Left colon (tissue), 2 donors: ENCODE measurements at regions not wholly inside any gene's neighbourhood (a gene's known extent, or its start where the extent isn't known, plus 50 kb on each side); places are given as distances from the start of the nearest gene placed in this dataset.
"Not testable (repeated sequence)": the region's sequence is repeated elsewhere in the genome, so short reads cannot be mapped to it uniquely, and the experiment has no call there.

Source experiments
- ATAC-seq: fragments of 200-7000 bp; cut with Tn5 transposase; one replicate; pipeline ENCODE4 v1.9.1; 2020; ENCODE audit warnings: mild to moderate bottlenecking, moderate library complexity
- DNase-seq, 2 donors: peaks; one replicate each; pipeline ENCODE4 v3.0.0-alpha.2; 2020
- intact Hi-C, 2 donors: fragments of 100-400 bp; cut with DNase I in 1 of 2; cut with micrococcal nuclease in 1 of 2; formaldehyde crosslinking; loops; one replicate each; pipeline versions ENCODE4 v1.11.2 to v1.14.0; 2022; cut with DNase I, micrococcal nuclease
- donor health status: DM: no; HTN: no; CAD: no.
- donor health status: DM: yes; HTN: yes; CAD: no.

DNA sequence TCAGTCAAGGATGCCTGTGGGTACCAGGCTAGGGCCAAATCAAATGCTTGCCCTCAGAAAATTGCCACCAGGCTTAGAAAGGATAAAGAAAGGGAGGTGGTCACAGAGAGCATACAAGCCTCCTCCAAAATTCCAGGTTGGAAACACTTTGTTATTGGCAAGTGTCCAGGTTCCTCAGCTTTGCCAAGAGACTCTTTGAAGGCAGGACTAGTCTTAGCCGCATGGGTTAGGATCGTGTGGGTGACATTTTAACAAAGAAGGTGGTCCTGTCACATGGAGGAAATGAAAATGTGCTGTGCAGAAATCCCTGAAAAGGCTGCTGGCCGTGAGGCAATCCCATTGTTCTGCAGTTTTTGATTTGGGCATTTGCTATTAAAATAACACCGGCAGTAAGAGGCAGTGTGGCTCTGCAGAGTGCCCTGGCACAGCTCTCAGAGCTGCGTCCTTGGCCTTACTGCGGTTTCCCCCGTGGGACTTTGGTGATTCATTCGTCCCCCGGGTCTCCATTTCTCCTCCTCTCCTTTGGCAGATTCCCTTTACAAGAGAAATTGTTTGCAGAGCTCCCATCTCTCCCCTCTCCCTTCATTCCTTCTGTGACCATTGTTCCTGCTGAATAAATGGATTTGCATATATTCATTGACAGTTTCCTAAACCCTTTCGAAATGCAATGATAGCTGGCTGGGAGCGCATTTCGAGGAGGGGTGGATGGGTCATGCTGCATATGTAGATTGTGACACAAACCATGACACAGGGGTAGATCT lies 187.3 kb downstream of the VAPA start:
- no peak for DNase-seq
- intact Hi-C loops = no loop called here
- ATAC-seq = no peak

DNA sequence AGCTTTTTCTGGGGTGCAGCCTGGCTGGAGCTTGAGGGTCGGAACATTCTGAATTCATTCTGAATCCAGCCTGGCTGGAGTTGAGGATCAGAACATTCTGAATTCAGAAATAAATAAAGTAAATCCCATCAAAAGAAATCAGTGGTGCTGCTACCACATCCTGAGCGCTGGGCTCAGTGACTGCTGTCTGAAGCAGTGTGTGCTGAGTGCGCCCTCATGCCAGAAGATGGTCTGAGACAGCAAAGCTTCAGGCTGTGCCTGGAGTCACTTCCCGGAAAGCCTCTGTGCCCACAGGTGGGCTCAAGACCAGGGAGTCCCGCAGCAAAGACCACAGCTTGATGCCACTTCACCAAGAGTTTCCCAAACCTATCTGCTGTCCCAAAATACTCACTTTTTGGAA lies 187.9 kb downstream of the VAPA start:
- intact Hi-C loops = no loop called here
- ATAC-seq = no peak

DNA sequence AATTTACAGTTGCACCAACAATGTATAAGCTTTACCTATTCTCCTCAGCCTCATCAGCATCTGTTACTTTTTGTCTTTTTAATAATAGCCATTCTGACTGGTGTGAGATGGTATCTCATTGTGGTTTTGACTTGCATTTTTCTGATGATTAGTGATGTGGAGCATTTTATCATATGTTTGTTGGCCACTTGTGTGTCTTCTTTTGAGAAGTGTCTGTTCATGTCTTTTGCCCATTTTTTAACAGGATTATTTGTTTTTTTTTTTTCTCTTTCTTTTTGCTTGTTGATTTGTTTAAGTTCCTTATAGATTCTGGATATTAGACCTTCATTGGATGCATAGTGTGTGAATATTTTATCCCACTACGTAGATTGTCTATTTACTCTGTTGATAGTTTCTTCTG lies 191.3 kb downstream of the VAPA start:
- ATAC-seq, intact Hi-C loops, DNase-seq: not testable (repeated sequence)

More for the DNA sequence above, 187.9 kb downstream of the VAPA start:
- no peak for DNase-seq

DNA sequence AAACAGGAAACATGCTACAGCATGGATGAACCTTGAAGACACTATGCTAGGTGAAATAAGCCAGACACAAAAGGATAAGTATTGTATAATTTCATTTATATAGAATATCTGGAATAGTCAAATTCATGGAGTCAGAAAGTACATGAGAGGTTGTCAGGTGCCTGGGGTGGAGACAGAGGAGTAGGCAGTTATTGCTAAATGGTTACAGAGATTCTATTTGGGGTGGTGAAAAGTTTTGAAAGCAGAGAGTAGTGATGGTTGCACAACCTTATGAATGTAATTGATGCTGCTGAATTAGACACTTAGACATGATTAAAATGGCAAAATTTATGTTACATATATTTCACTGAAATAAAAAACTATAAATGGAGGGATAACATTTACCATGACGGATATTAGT lies 197.4 kb downstream of the VAPA start:
- DNase-seq (no peak), ATAC-seq (no peak)
- intact Hi-C loops = no loop called here

DNA sequence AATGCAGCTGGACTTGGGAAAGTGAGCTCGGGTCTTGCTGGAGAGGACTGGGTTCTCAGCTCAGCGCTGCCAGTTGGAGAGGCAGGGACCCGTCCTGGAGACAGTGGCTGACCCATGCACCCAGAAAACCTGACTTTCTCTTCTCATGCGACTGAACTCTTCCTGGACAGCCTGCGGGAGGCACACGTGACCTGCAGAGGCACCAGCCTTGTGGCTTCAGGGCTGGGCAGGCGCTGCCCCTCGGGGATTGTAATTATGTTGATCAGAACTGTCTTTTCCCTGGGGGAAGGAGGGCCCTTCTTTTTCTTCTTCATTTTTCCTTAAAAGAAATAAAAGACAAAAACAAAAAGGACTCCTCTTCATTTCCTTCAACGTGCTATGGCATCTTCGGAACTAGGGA lies 198.1 kb downstream of the VAPA start:
- ATAC-seq = no peak
- no peak for DNase-seq
- intact Hi-C loops = no loop called here

DNA sequence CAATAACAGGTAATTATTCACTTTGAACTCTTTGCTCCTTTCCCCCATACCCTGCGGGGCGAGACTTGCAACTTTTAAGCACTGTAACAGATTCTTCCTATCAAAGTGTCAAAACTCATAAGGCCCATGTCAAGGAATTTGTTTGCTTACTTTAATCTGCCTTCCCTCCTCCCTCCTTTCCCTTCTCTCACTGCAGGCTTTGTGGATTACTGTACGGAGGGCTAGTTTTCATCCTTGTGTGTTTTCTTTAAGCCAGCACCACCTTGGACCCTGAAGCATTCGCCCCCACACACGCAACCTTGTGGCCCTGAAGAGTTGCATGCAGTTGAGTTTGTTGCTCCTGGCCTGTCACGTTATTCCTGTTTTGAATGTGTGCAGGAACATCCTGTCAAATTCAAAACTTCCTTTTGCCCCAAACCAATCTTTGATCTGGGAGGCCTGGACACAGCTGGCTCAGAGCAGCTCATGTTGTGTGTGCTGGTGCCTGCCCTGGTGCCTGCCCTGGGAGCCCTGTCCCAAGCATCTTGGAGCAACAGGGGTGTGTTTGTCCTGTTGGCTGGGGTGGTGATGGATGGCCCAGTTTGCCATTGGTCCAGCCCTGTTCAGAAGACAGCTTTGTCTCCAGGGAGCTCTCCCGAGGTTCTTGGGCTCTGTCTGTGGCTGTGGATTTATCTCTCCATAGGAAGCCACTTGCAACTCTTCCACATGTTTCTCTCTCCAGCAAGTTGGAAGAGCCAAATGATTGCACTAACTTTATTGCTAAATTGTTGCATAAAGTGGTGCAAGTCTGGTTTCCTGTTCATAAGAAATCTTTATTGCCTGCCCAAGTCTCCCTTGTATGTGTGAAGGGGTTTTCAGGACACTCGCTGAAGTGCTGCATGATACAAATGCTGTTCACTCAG lies 199.6 kb downstream of the VAPA start:
- ATAC-seq = no peak
- intact Hi-C loops = no loop called here
- no peak for DNase-seq

DNA sequence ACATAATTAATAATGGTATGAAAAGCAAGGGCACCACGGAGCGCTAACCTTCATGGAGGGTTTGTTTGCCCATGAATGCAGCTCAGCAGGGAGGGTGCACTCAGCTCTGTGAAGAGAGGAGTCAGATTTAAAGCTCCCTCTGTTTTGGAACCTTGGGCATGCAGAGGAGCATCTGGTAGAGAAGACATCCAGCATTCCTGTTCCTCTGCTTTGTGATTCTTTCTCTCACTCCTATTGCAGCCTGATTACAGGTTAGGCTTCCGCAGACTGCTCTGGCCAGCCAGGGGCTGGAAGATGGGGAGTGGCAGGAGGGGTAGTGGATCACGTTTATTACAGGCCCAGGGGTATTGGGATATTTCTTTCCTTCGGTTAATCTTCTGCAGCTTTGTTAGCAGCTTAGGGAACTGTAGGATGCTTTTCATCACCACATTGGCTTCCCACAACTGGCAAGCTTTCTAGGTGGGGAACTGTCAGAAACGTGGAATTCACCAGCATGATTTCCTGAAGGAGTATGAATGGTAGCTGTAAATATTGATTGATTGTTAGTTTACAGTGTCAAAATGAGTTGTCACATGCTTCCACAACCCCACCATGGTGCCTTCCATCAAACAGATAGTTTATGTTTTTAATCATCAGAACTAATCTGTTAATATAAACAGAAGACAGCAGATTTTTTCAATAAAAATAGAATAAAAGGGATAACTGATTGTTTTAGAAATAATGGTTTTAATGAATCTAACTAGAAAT lies 201.1 kb downstream of the VAPA start:
- intact Hi-C loops = no loop called here
- DNase-seq (no peak), ATAC-seq (no peak)

DNA sequence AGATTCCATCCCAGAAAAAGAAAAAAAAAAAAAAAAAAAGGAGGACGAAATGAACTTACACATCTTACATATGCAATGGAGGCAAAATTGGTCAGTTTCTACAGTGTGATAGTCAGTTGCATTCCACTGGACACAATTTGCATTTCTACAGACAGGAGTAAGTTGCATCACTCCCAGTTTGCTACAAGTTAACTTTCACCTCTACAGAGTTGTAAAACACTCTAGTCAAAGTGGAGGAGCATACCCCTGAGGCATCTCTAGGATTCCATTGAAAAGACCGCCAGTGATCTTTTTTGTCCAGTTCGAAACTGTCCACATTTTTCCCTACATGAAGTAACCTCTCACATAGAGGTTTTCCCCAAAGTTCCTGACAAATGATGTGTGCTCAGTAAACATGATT lies 202.8 kb downstream of the VAPA start:
- intact Hi-C loops = no loop called here

DNA sequence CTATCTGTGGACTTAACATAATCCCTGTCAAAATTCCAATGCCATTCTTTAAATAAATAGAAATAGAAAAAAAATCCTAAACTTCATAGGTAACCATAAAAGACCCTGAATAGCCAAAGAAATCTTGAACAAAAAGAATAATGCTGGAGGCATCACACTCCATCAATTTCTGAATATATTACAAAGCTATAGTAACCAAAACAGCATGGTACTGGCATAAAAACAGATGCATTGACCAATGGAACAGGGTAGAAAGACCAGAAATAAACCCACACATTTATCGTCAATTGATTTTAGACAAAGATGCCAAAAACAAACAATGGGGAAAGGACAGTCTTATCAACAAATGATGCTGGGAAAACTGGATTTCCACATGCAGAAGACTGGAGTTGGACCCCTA lies 205.7 kb downstream of the VAPA start:
- DNase-seq = no peak
- ATAC-seq = no peak
- intact Hi-C loops = no loop called here

More for the DNA sequence above, 202.8 kb downstream of the VAPA start:
- no peak for DNase-seq
- ATAC-seq = no peak

DNA sequence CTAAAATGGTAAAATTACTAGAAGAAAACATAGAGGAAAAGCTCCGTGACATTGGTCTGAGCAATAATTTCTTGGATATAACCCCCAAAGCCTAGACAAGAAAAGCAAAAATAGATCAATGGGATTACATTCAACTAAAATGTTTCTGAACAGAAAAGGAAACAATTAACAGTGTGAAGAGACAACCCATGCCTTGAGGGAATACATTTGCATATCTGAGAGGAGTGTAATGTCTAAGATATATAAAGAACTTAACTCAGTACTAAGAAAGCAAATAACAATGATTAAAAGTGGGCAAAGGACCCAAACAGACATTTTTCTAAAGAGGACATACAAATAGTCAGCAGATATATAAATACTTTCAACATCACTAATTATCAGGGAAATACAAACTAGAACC lies 206.2 kb downstream of the VAPA start:
- ATAC-seq (no peak), DNase-seq (no peak)
- intact Hi-C loops = no loop called here

DNA sequence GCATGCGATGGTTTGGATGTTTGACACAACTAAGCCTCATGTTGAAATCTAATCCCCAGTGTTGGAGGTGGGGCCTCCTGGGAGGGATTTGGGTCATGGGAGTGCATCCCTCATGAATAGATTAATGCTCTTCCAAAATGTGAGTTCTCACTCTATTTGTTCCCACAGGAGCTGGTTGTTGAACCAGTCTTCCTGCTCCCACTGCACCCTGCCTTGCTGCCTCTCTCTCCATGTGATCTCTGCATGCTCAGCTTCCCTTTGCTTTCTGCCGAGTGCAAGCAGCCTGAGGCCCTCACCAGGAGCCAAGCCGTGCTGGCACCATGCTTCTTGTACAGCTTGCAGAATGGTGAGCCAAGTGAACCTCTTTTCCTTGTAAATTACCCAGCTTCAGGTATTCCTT lies 206.8 kb downstream of the VAPA start:
- intact Hi-C loops = no loop called here
- DNase-seq (no peak), ATAC-seq (no peak)

DNA sequence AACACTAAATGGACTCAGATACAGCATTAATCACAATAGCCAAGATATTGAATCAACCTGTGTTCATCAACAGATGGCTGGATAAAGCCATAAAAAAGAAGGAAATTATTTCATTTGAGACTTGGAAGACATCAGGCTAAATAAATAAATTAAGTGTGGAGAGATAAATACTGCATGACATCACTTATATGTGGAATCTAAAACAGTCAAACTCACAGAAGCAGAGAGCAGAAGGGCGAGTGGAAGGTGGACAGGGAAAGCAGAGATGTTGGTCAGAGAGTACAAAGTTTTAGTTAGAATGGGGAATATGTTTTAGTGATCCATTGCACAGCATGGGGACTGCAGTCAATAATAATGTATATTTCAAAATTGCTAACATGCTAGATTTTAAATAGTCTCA lies 207.2 kb downstream of the VAPA start:
- ATAC-seq (no peak), DNase-seq (no peak)
- intact Hi-C loops = no loop called here

DNA sequence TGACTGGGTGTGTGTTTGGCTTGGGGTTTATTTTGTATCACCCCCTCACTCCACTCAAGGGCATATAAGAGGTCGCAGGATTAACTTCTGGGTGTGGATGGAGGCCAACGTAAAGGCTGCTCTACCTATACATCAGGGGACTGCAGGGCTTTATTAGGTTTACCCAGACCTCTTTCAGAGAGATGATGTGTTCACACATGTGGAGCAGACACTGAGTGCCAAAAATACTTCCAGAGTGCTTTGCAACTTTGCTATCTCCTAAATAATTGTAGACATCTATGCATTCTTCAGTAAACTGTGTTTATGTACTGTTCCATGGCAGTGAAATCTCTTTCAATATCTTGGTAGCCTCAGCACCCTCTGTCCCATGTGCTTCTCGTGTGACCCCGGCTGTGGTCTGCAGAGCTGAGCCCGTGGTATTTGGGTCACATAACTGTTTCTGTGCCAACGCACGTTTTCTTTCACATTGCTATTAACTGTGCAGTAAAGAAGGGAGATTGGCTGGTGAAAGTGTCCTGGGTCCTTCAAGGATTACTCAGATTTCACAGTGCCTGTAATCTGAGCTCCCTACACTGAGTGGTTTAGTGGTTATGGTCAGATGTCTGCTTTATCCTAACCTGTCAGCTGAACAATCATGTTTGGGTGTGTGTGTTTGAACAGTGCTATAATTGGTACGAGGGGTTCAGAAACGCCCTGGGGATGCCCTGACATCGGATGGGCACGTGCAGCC lies 208.1 kb downstream of the VAPA start:
- intact Hi-C loops = no loop called here
- no peak for DNase-seq
- ATAC-seq = peak; percentile 87

DNA sequence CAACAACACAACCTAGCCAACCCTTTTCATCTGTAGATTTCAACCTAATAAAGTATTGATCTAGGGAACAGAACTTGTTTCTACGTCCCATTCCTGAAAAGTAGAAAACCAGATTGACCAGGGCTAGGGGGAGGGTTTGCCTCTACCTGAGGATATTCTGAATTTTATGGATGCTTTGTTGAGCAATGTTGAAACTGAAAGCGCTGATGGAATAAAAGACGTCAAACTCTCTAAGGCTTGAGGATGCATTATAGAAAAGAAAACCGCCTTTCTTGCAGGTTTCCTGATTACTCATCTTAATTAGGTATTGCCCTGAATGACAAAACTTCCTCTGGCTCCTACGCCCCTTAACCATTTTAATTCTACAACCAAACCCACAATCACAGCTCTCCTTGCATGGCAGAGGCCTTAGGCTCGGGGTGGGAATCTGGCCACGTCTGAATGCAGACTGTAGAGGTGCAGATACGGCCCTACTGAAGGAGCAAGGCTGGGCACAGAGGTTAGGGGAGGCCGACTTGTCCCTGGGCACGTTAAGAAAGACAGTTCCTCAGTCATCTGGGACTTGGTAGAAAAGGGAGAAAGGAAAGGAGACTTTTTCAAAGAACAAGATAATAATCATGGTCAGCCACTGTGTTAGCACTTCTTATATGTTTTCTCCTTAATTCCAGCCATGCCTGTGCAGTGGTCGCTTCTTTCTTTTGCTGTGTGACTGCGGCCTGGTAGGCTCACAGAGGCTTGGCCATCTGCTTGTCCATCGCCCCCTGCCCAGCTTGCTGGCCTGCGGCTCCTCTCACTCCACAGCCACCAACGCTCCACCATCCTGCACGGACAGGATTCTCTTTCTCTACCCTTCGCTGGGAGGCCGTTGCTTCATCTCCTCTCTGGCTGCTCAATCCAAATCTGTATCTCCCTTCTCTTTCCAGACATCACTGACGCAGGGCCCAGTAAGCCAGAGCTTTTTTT lies 209.5 kb downstream of the VAPA start:
- no peak for DNase-seq
- intact Hi-C loops = no loop called here
- peak; percentile 48 for ATAC-seq

DNA sequence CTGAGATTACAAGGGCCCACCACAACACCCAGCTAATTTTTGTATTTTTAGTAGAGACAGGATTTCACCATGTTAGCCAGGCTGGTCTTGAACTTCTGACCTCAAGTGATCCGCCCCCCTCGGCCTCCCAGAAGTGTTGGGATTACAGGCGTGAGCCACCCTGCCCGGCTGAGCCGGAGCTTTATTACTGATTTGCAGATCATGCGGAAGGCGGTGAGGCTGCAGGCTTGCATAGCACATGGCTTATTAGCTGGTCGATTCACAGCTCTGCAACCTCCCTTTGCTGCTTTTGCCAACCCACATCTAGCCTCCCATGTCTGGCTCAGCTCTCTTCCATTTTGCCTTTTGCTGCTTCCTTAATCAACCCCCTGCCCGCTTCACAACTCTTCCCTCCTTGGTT lies 210.3 kb downstream of the VAPA start:
- intact Hi-C loops = no loop called here
- ATAC-seq (no peak), DNase-seq (no peak)

DNA sequence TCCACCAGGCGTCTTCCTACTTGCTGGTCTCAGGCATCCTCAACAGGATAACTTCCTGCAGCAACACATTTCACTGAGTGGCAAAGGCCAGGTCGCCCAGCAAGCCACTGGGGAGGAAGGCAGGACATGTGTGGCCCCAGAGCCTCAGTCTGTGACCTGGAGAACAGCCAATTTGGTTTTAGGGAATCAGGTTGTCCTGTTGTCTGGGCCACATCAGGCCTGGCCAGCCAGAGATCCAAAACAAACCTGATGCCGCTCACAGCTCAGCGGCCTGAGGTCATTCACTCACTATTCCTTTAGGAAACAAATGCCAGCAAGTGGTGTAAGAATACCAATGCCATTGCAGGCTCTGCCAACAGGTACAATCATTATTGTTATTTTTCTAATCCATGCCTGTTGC lies 210.7 kb downstream of the VAPA start:
- intact Hi-C loops = no loop called here
- ATAC-seq (no peak), DNase-seq (no peak)

DNA sequence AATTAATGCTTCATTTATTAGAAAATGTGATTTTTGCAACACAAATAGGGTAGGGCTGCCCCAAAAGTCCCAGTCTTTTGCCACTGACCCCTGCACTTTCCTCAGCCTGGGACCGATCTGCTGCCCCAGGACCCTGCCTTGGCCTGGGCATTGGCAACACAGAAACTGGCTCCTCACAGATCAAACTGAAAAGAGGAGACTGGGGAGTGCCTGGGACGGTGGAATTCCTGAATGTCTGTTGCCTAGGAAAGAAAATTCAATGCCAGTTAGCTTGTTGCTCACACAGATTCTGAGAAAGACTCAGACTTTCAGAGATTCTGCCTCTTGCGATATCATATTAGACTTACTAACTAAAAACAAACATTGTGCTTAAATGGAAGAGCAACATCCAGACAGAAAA lies 211.2 kb downstream of the VAPA start:
- DNase-seq = no peak
- intact Hi-C loops = no loop called here

DNA sequence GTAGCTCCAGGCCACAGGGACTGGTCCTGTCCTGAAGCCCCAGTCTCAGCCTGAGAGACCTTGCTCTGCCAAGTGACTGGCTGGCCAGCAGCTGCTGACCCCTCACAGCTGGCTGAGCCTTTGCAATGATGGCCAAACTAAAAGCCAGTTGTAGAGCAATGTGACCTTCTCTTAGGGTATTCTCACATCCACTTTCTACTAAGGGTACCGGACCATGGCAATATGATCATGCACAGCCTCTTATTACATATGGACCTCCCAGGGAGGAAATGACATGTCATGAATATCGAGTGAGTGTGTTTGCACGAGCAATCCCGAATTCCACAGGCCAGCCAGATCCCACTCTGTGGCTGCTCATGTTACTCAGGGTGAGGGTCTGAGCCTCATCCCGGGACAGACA lies 213.9 kb downstream of the VAPA start:
- ATAC-seq = no peak
- intact Hi-C loops = no loop called here
- DNase-seq = no peak

More for the DNA sequence above, 211.2 kb downstream of the VAPA start:
- no peak for ATAC-seq
